MM.1S (cell line): ENCODE measurements at regions not wholly inside any gene's neighbourhood (a gene's known extent, or its start where the extent isn't known, plus 50 kb on each side); places are given as distances from the start of the nearest gene placed in this dataset.

Experiments used
- CTCF ChIP-seq: fragments of 300-600 bp; sonication (generic); IDR thresholded peaks from 2 replicates; pipeline ENCODE4 v1.5.1; 2016; ENCODE audit warnings: antibody characterized with exemption, low read length, mixed read lengths
- EZH2 ChIP-seq: fragments of 300-600 bp; sonication (generic); optimal IDR thresholded peaks from 2 replicates; pipeline ENCODE3; 2017; ENCODE audit warnings: low read depth, mild to moderate bottlenecking, antibody characterized with exemption, low read length, mixed read lengths
- EZH2phosphoT487 ChIP-seq: fragments of 300-600 bp; sonication (generic); IDR thresholded peaks from 2 replicates; pipeline ENCODE4 v1.6.1; 2018; ENCODE audit warnings: antibody characterized with exemption, low read length

- TF ChIP-seq CTCF (no peak), EZH2phosphoT487 (no peak), EZH2 (no peak)
These were observed 257.2 kb upstream of the THUMPD2 start for GRCh38 chr2:40036241-40036640.
